Endothelial cell (in vitro differentiated cells): ENCODE measurements at regions not wholly inside any gene's neighbourhood (a gene's known extent, or its start where the extent isn't known, plus 50 kb on each side); places are given as distances from the start of the nearest gene placed in this dataset.

ENCODE experiments used
- DNase-seq: peaks from one replicate; pipeline ENCODE4 v3.0.0; 2021; ENCODE audit warnings: low spot score
- H3K27ac Mint-ChIP-seq: one replicate; pipeline ENCODE4 v1.8.0; 2021; ENCODE audit warnings: mixed read lengths, inconsistent platforms; ENCODE audit not compliant: unreplicated experiment
- H3K27me3 Mint-ChIP-seq: one replicate; pipeline ENCODE4 v1.8.0; 2021; ENCODE audit warnings: mild to moderate bottlenecking, moderate library complexity, mixed read lengths, inconsistent platforms; ENCODE audit not compliant: unreplicated experiment
- H3K36me3 Mint-ChIP-seq: one replicate; pipeline ENCODE4 v1.8.0; 2021; ENCODE audit warnings: mild to moderate bottlenecking, low read depth, mixed read lengths, inconsistent platforms; ENCODE audit not compliant: unreplicated experiment
- H3K4me1 Mint-ChIP-seq: one replicate; pipeline ENCODE4 v1.8.0; 2021; ENCODE audit warnings: mild to moderate bottlenecking, mixed read lengths, inconsistent platforms; ENCODE audit not compliant: unreplicated experiment
- H3K4me3 Mint-ChIP-seq: one replicate; pipeline ENCODE4 v1.8.0; 2021; ENCODE audit warnings: mild to moderate bottlenecking, mixed read lengths, inconsistent platforms; ENCODE audit not compliant: unreplicated experiment
- H3K9me3 Mint-ChIP-seq: one replicate; pipeline ENCODE4 v1.8.0; 2021; ENCODE audit warnings: mixed read lengths, inconsistent platforms; ENCODE audit not compliant: unreplicated experiment
- TF ChIP-seq, protein P1 (sequence below): fragments of 200-600 bp; sonication (generic); IDR thresholded peaks from one replicate; pipeline ENCODE4 v1.5.0; 2021; ENCODE audit warnings: antibody characterized with exemption; ENCODE audit not compliant: unreplicated experiment

DNA sequence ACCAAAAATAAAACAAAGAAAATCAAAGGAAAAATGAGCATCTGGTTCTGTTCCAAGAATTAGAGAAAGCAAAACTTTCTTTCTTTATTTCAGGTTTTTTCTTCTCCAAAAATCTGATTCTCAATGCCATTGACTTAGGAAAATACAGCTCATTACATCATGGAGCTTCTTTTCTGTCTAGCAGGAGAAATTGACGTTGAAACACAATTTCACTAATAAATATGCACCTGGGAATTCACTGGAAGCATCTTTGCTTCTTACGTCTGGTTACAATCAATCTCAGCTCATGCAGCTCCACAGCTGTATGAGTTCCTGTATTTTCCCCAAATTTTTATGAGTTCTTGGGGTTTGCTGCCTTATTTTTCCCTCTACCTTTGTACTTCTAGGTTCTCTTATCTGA is 1568.6 kb upstream of the GOT2 start:
- Mint-ChIP-seq H3K27ac (no peak overlapping the region), H3K36me3 (no peaks in the 10 kb centered on the region)

DNA sequence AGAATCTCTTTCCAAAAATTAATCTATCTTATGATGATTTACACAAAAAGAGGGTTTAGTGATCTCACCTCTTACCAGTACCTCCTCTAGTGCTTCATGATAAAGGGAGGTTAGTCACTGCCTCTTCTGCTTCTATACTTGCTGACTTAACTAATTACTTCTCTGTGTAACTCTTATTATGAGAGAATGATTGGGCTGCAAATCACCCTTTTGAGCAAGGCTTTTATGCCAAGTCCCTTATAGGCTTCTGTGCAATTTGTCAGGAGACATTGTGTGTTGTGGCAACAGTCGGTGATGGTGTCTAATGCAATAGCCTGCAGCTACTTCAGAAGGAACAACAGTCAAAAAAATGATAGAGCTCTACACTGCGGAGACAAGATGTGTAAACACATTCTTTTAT is 1568.1 kb upstream of the GOT2 start:
- Mint-ChIP-seq H3K4me3 (no peak overlapping the region), H3K27ac (no peak overlapping the region), H3K27me3 (no peaks in the 10 kb centered on the region)

More for the DNA sequence above, 1568.6 kb upstream of the GOT2 start:
- Mint-ChIP-seq H3K27me3 (no peaks in the 10 kb centered on the region), H3K4me3 (no peak overlapping the region), H3K4me1 (no peaks in the 10 kb centered on the region), H3K9me3 (no peaks in the 10 kb centered on the region)
- no peak for DNase-seq
- TF ChIP-seq, protein P1, sequence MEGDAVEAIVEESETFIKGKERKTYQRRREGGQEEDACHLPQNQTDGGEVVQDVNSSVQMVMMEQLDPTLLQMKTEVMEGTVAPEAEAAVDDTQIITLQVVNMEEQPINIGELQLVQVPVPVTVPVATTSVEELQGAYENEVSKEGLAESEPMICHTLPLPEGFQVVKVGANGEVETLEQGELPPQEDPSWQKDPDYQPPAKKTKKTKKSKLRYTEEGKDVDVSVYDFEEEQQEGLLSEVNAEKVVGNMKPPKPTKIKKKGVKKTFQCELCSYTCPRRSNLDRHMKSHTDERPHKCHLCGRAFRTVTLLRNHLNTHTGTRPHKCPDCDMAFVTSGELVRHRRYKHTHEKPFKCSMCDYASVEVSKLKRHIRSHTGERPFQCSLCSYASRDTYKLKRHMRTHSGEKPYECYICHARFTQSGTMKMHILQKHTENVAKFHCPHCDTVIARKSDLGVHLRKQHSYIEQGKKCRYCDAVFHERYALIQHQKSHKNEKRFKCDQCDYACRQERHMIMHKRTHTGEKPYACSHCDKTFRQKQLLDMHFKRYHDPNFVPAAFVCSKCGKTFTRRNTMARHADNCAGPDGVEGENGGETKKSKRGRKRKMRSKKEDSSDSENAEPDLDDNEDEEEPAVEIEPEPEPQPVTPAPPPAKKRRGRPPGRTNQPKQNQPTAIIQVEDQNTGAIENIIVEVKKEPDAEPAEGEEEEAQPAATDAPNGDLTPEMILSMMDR = no peak

DNA sequence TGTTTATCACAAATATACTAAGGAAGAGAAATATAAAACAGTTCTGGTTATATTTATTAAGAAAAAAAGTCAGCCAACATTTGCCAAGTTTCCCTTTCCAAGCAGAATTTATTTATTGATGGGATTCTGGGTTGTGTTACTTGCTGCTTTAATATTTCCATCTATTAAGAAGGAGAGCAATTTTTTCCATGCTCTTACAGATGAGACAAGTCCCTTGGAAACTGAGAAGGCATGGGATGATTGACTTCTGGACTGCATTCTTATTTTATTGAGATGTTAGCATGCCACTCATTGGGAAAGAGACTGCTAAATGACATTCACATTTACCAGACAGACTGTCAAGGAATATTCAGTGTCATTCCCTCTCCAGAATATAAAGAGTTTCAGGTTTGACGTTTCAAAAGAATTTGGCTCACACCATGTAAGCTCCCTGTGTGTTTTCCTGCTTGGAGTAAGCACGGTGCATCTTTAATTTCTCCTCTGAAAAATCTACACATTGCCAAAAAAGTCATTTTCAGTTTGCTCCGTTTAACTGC is 1565.2 kb upstream of the GOT2 start:
- TF ChIP-seq, protein P1 = no peak

More for the DNA sequence above, 1568.1 kb upstream of the GOT2 start:
- no peaks in the 10 kb centered on the region for H3K36me3 Mint-ChIP-seq
- H3K4me1 Mint-ChIP-seq = no peaks in the 10 kb centered on the region
- no peaks in the 10 kb centered on the region for H3K9me3 Mint-ChIP-seq
- TF ChIP-seq, protein P1 = no peak
- no peak for DNase-seq

DNA sequence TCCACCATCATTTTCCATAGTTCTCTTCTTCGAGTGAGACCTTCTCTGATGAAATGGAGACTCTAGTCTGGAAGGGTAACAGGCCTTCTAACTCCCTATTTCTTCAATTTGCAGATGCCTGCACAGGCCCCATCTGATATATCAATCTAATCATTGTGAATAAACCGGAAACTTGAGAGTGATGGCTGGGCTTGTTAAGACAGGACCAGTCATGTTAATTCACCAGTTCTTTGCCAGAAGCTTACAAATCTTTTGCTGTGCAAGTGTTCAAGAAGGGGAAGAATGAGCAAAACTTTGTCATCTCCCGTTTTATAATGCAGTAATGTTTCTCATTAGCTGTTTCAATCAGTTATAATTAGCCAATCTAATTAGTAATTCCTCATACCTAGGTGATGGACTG is 1561.3 kb upstream of the GOT2 start:
- no peaks in the 10 kb centered on the region for H3K27me3 Mint-ChIP-seq
- TF ChIP-seq, protein P1 = no peak
- no peak for DNase-seq
- no peak overlapping the region for H3K27ac Mint-ChIP-seq
- no peaks in the 10 kb centered on the region for H3K9me3 Mint-ChIP-seq
- H3K36me3 Mint-ChIP-seq = no peaks in the 10 kb centered on the region
- no peak overlapping the region for H3K4me3 Mint-ChIP-seq
- H3K4me1 Mint-ChIP-seq = no peaks in the 10 kb centered on the region

More for the DNA sequence above, 1565.2 kb upstream of the GOT2 start:
- Mint-ChIP-seq H3K27ac (no peak overlapping the region), H3K4me3 (no peak overlapping the region), H3K36me3 (no peaks in the 10 kb centered on the region), H3K9me3 (no peaks in the 10 kb centered on the region), H3K27me3 (no peaks in the 10 kb centered on the region), H3K4me1 (no peaks in the 10 kb centered on the region)
- no peak for DNase-seq

DNA sequence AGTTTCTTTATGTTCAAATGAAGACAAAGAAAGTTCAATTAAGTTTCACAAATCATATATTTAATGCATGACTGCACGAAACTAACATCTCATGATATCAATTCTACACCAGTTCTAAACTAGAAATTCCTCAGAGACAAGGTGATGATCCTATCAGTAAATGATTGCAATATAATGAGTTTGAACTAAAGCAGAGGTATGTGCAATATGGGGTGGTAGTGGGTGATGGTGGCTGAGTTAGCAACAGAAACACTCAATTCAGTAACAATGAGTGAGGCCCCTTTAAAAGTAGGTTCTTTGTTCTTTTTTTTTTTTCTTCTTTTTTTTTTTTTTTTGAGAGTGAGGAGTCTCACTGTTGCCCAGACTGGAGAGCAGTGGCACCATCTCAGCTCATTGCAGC is 1551.7 kb upstream of the GOT2 start:
- TF ChIP-seq, protein P1 = no peak
- Mint-ChIP-seq H3K9me3 (no peaks in the 10 kb centered on the region), H3K4me3 (no peak overlapping the region)

More for the DNA sequence above, 1551.7 kb upstream of the GOT2 start:
- Mint-ChIP-seq H3K27me3 (no peaks in the 10 kb centered on the region), H3K27ac (no peak overlapping the region), H3K4me1 (no peaks in the 10 kb centered on the region), H3K36me3 (no peaks in the 10 kb centered on the region)
- no peak for DNase-seq
